T-cell (primary cell): ENCODE measurements at regions not wholly inside any gene's neighbourhood (a gene's known extent, or its start where the extent isn't known, plus 50 kb on each side); places are given as distances from the start of the nearest gene placed in this dataset.
"Not testable (repeated sequence)": the region's sequence is repeated elsewhere in the genome, so short reads cannot be mapped to it uniquely, and the experiment has no call there.

Experiments used
- ATAC-seq, 4 experiments: fragments of 200-7000 bp in 3 of 4; fragments of 150-1000 bp in 1 of 4; cut with Tn5 transposase; replicated peaks in 1 of 4; 1 replicate in 3 of 4; 2 replicates in 1 of 4; pipeline ENCODE4 v1.10.0; 2021; ENCODE audit warnings: moderate library complexity in 3 of 4, mild to moderate bottlenecking in 2 of 4, moderate number of reproducible peaks in 1 of 4
- CTCF ChIA-PET, 2 donors: fragments of 300-600 bp; sonication (Branson Sonifier 250); formaldehyde crosslinking; loops; one replicate each; lab custom pipeline; 2022; ENCODE audit warnings: antibody characterized with exemption in 2 of 2; lab: Charles Lee
- POLR2A ChIA-PET, 2 donors: fragments of 300-600 bp; sonication (Branson Sonifier 250); formaldehyde crosslinking; loops; one replicate each; lab custom pipeline; 2022; ENCODE audit warnings: antibody characterized with exemption in 2 of 2; lab: Charles Lee
- DNase-seq, 35 experiments: peaks; one replicate each; pipeline versions ENCODE4 v3.0.0 to v3.0.0-alpha.2; 2013 to 2023
- H3K27ac ChIP-seq: one replicate; pipeline ENCODE4 v1.5.1; 2013; ENCODE audit warnings: low read length
- H3K27me3 ChIP-seq, 2 experiments: replicated peaks in 1 of 2; 1 replicate in 1 of 2; 2 replicates in 1 of 2; pipeline versions ENCODE4 v1.6.1 to v1.7.0; 2013; ENCODE audit warnings: low read length in 1 of 2, mixed read lengths in 1 of 2; ENCODE audit not compliant: control insufficient read depth in 2 of 2, insufficient read depth in 2 of 2; ENCODE audit errors: extremely low read depth in 1 of 2
- H3K36me3 ChIP-seq, 2 donors: 1 replicate in 1 of 2; 2 replicates in 1 of 2; pipeline versions ENCODE4 v1.6.1 to v1.7.0; 2013; ENCODE audit warnings: low read length in 1 of 2; ENCODE audit not compliant: control insufficient read depth in 2 of 2, insufficient read depth in 1 of 2; ENCODE audit errors: extremely low read depth in 1 of 2
- H3K4me1 ChIP-seq, 2 experiments: 1 replicate in 1 of 2; 2 replicates in 1 of 2; pipeline versions ENCODE4 v1.6.1 to v1.7.0; 2013; ENCODE audit warnings: low read length in 2 of 2, mixed read lengths in 1 of 2; ENCODE audit not compliant: insufficient read depth in 2 of 2, control insufficient read depth in 1 of 2; ENCODE audit errors: extremely low read depth in 1 of 2
- H3K4me3 ChIP-seq, 2 donors: 1 replicate in 1 of 2; 2 replicates in 1 of 2; pipeline versions ENCODE4 v1.5.1 to v1.7.0; 2013; ENCODE audit warnings: mild to moderate bottlenecking in 2 of 2, low read length in 1 of 2, moderate library complexity in 1 of 2; ENCODE audit not compliant: control insufficient read depth in 1 of 2; ENCODE audit errors: extremely low read depth in 1 of 2
- H3K9me3 ChIP-seq: 2 replicates; pipeline ENCODE4 v1.7.0; 2013
- H3K27ac Mint-ChIP-seq, 2 donors: one replicate each; pipeline ENCODE4 v1.8.0; 2020 to 2021; ENCODE audit warnings: mild to moderate bottlenecking in 2 of 2, mixed read lengths in 2 of 2
- H3K27me3 Mint-ChIP-seq, 2 donors: one replicate each; pipeline ENCODE4 v1.8.0; 2021 to 2022; ENCODE audit warnings: mixed read lengths in 2 of 2
- H3K36me3 Mint-ChIP-seq: one replicate; pipeline ENCODE4 v1.8.0; 2021; ENCODE audit warnings: mixed read lengths
- H3K4me1 Mint-ChIP-seq, 3 donors: one replicate each; pipeline ENCODE4 v1.8.0; 2020 to 2022; ENCODE audit warnings: mixed read lengths in 3 of 3, mild to moderate bottlenecking in 1 of 3
- H3K4me3 Mint-ChIP-seq, 3 donors: one replicate each; pipeline ENCODE4 v1.8.0; 2020 to 2022; ENCODE audit warnings: mild to moderate bottlenecking in 3 of 3, mixed read lengths in 3 of 3, moderate library complexity in 3 of 3
- H3K9me3 Mint-ChIP-seq, 3 donors: one replicate each; pipeline ENCODE4 v1.8.0; 2020 to 2022; ENCODE audit warnings: mixed read lengths in 3 of 3
- WGBS: methylation state at CpG from one replicate; pipeline ENCODE4 v1.1.5; 2013; ENCODE audit warnings: missing lambda C conversion rate; ENCODE audit not compliant: insufficient coverage; 5-methylcytosine and 5-hydroxymethylcytosine counted together

DNA sequence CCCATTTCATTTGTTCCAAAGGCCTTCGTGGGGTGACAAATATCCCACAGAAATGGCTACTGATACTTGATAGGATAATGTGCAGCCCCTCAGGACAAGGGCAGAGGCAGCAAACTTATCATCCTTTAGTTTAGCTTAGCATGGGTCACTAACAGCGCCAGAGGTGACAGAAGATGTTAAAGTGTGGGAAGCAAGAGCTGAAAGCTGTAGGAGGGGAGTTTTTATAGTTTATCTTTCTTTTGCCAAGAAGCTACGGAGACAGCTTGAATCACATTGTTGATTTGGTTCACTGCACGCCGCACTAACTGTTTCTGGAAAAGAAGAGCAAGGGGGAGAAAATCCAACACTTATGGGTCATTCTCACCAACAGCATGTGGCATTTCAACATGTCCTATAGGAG lies 773.9 kb upstream of the MMS22L start:
- H3K27ac Mint-ChIP-seq: no peak overlapping the region

DNA sequence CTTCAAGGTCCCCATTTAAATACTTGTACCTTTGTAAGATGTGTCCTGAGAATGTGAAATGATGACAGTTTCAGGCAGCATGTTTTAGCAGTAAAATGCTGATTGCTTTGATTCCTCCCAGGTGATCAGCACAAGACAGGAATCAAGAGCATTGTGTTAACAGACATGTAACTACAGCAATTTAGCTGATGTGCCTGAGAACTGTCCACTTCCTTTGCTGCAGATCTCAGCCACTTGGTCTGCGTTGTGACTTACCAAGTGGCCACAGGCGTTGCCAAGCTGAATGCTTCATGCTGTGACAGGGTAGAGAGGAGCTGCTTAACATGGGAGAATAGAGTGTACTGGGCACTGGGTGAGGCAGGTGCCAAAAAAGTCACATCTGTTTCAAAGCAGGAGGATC lies 767.0 kb upstream of the POU3F2 start:
- H3K36me3 Mint-ChIP-seq: no peaks in the 10 kb centered on the region
- no peak overlapping the region for H3K4me3 Mint-ChIP-seq
- Histone ChIP-seq H3K36me3 (no peaks in the 10 kb centered on the region), H3K9me3 (no peaks in the 10 kb centered on the region), H3K27me3 (no peaks in the 10 kb centered on the region), H3K4me3 (no peak overlapping the region), H3K27ac (no peak overlapping the region), H3K4me1 (no peaks in the 10 kb centered on the region)
- H3K27ac Mint-ChIP-seq: no peak overlapping the region
- H3K4me1 Mint-ChIP-seq: no peaks in the 10 kb centered on the region
- H3K27me3 Mint-ChIP-seq: no peaks in the 10 kb centered on the region
- DNase-seq (no peak), ATAC-seq (no peak)
- H3K9me3 Mint-ChIP-seq: peaks cover 0 to 8% (median 7%) of the 10 kb centered on the region in 3 donors
- WGBS: 55% methylated on average over 2 of the region's 2 CpGs
- CTCF ChIA-PET: no interaction called here
- POLR2A ChIA-PET: no interaction called here

More for the DNA sequence above, 773.9 kb upstream of the MMS22L start:
- no peaks in the 10 kb centered on the region for H3K36me3 Mint-ChIP-seq
- H3K27me3 ChIP-seq: no peaks in the 10 kb centered on the region
- ChIA-PET CTCF (no interaction called here), POLR2A (no interaction called here)
- H3K36me3 ChIP-seq: no peaks in the 10 kb centered on the region
- H3K4me3 ChIP-seq: no peak overlapping the region
- H3K9me3 ChIP-seq: no peaks in the 10 kb centered on the region
- H3K4me3 Mint-ChIP-seq: no peak overlapping the region
- no peaks in the 10 kb centered on the region for H3K4me1 ChIP-seq
- no peak overlapping the region for H3K27ac ChIP-seq
- 65% methylated on average over 2 of the region's 5 CpGs for WGBS
- ATAC-seq: no peak
- DNase-seq: no peak
- no peaks in the 10 kb centered on the region for H3K27me3 Mint-ChIP-seq
- peaks cover 0 to 2% (median 0%) of the 10 kb centered on the region in 3 donors for H3K9me3 Mint-ChIP-seq
- no peaks in the 10 kb centered on the region for H3K4me1 Mint-ChIP-seq

- 95% methylated on average over 8 of the region's 8 CpGs for WGBS
- H3K27me3 Mint-ChIP-seq, H3K36me3 Mint-ChIP-seq, DNase-seq, H3K27me3 ChIP-seq, POLR2A ChIA-PET, H3K9me3 ChIP-seq, H3K4me1 Mint-ChIP-seq, H3K27ac Mint-ChIP-seq, H3K36me3 ChIP-seq, H3K27ac ChIP-seq, H3K4me1 ChIP-seq, H3K4me3 Mint-ChIP-seq, CTCF ChIA-PET, ATAC-seq, H3K4me3 ChIP-seq: not testable (repeated sequence)
- H3K9me3 Mint-ChIP-seq: peaks cover 4 to 27% (median 10%) of the 10 kb centered on the region in 3 donors
These were observed 745.8 kb upstream of the POU3F2 start for GRCh38 chr6:98088537-98088936.

DNA sequence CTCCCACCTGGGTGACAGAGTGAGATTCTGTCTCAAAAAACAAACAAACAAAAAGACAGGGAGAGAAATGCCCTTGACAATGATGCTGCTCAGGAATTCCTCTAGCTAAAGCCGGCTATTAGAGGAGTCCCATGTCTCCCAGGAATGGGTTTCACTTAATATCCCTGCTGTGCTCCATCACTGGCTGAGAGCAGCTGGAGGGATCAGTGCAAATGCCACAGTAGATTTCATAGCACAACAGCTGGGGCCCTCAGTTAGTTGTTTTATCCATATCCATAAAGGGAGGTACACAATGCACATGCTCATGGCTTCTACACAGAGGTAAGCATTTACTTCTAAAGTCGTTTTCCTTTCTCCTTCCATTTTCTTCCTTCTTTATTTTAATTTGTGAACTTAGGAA lies 742.0 kb upstream of the POU3F2 start:
- POLR2A ChIA-PET: no interaction called here
- Histone ChIP-seq H3K4me1 (no peaks in the 10 kb centered on the region), H3K9me3 (no peaks in the 10 kb centered on the region), H3K36me3 (no peaks in the 10 kb centered on the region), H3K27me3 (no peaks in the 10 kb centered on the region), H3K4me3 (no peak overlapping the region), H3K27ac (no peak overlapping the region)
- WGBS: 100% methylated on average over 1 of the region's 2 CpGs
- Mint-ChIP-seq H3K4me3 (no peak overlapping the region), H3K27ac (no peak overlapping the region), H3K9me3 (peaks cover 4 to 16% (median 14%) of the 10 kb centered on the region in 3 donors), H3K36me3 (no peaks in the 10 kb centered on the region), H3K27me3 (no peaks in the 10 kb centered on the region), H3K4me1 (no peaks in the 10 kb centered on the region)
- no peak for ATAC-seq
- CTCF ChIA-PET: no interaction called here
- DNase-seq: no peak

DNA sequence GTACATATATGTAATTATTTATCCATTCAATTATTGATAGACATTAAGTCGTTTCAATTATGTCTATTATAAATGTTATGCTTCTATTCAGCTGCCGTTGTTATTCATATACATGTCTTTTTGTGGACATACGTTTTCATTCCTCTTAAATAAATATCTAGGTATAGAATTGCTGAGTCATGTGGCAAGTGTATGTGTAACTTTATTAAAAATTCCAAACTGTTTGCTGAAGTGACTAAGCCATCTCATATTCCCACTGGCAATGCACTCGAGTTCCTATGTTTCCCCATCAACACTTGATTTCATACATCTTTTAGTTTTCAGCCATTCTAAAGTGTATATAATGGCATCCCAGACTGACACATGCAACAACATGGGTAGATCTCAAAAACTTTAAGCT lies 739.7 kb upstream of the POU3F2 start:
- DNase-seq (no peak), ATAC-seq (no peak)
- no peak overlapping the region for H3K4me3 Mint-ChIP-seq
- no peaks in the 10 kb centered on the region for H3K27me3 ChIP-seq
- no peaks in the 10 kb centered on the region for H3K27me3 Mint-ChIP-seq
- no peaks in the 10 kb centered on the region for H3K4me1 Mint-ChIP-seq
- POLR2A ChIA-PET: no interaction called here
- no peak overlapping the region for H3K27ac Mint-ChIP-seq
- no peaks in the 10 kb centered on the region for H3K9me3 ChIP-seq
- H3K36me3 ChIP-seq: no peaks in the 10 kb centered on the region
- peaks cover 5 to 8% (median 7%) of the 10 kb centered on the region in 3 donors for H3K9me3 Mint-ChIP-seq
- 33% methylated on average over 1 of the region's 4 CpGs for WGBS
- H3K27ac ChIP-seq: no peak overlapping the region
- H3K4me3 ChIP-seq: no peak overlapping the region
- H3K36me3 Mint-ChIP-seq: no peaks in the 10 kb centered on the region
- no peaks in the 10 kb centered on the region for H3K4me1 ChIP-seq
- CTCF ChIA-PET: no interaction called here

- no peaks in the 10 kb centered on the region for H3K27me3 Mint-ChIP-seq
- H3K4me1 Mint-ChIP-seq: no peaks in the 10 kb centered on the region
- no peaks in the 10 kb centered on the region for H3K4me1 ChIP-seq
- POLR2A ChIA-PET: no interaction called here
- no peaks in the 10 kb centered on the region for H3K27me3 ChIP-seq
- peaks cover 10 to 20% (median 11%) of the 10 kb centered on the region in 3 donors for H3K9me3 Mint-ChIP-seq
- H3K36me3 ChIP-seq: no peaks in the 10 kb centered on the region
- H3K27ac ChIP-seq: no peak overlapping the region
- no peak overlapping the region for H3K4me3 ChIP-seq
- ATAC-seq: no peak
- DNase-seq: no peak
- no peaks in the 10 kb centered on the region for H3K9me3 ChIP-seq
- H3K36me3 Mint-ChIP-seq: no peaks in the 10 kb centered on the region
- CTCF ChIA-PET: interaction anchor here in 1 of 2 donors (0.6 to 0.7 kb wide), 2 partner anchors 681 to 1747 kb away, joined by 3 to 9 read pairs; no protein-coding TSS in a partner anchor
- H3K4me3 Mint-ChIP-seq: no peak overlapping the region
- no peak overlapping the region for H3K27ac Mint-ChIP-seq
These were observed 726.6 kb upstream of the POU3F2 start for GRCh38 chr6:98107801-98108200.

DNA sequence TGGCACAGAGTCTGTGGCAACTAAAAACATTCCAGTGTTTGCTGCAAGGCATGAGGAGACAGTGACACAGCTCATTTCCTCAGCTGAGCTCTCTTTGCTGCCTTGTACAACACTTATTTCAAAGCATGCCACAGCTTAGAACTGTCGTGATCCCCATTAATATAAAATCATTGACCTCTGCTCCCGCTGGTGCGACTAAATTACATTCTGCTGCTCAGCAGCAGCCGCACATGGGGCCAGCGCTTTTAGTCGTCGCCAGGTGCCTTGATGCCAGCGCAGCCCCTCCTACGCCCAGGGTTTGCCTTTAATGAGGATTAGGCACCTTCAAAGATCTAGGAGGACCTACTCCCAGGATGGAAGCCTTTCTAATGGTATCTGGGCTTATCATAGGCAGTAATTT lies 717.9 kb upstream of the POU3F2 start:
- H3K9me3 ChIP-seq: no peaks in the 10 kb centered on the region
- no peak overlapping the region for H3K4me3 Mint-ChIP-seq
- ATAC-seq (no peak), DNase-seq (no peak)
- H3K36me3 ChIP-seq: no peaks in the 10 kb centered on the region
- no peaks in the 10 kb centered on the region for H3K36me3 Mint-ChIP-seq
- H3K27me3 Mint-ChIP-seq: no peaks in the 10 kb centered on the region
- no peak overlapping the region for H3K27ac Mint-ChIP-seq
- WGBS: 93% methylated on average over 6 of the region's 9 CpGs
- H3K9me3 Mint-ChIP-seq: peaks cover 0 to 4% (median 3%) of the 10 kb centered on the region in 3 donors
- CTCF ChIA-PET: no interaction called here
- POLR2A ChIA-PET: no interaction called here
- no peaks in the 10 kb centered on the region for H3K4me1 ChIP-seq
- H3K27ac ChIP-seq: no peak overlapping the region
- H3K4me3 ChIP-seq: no peak overlapping the region
- no peaks in the 10 kb centered on the region for H3K4me1 Mint-ChIP-seq
- no peaks in the 10 kb centered on the region for H3K27me3 ChIP-seq
